ENCODE measurements at regions not wholly inside any gene's neighbourhood (a gene's known extent, or its start where the extent isn't known, plus 50 kb on each side); places are given as distances from the start of the nearest gene placed in this dataset.
"Not testable (repeated sequence)": the region's sequence is repeated elsewhere in the genome, so short reads cannot be mapped to it uniquely, and the experiment has no call there.

DNA sequence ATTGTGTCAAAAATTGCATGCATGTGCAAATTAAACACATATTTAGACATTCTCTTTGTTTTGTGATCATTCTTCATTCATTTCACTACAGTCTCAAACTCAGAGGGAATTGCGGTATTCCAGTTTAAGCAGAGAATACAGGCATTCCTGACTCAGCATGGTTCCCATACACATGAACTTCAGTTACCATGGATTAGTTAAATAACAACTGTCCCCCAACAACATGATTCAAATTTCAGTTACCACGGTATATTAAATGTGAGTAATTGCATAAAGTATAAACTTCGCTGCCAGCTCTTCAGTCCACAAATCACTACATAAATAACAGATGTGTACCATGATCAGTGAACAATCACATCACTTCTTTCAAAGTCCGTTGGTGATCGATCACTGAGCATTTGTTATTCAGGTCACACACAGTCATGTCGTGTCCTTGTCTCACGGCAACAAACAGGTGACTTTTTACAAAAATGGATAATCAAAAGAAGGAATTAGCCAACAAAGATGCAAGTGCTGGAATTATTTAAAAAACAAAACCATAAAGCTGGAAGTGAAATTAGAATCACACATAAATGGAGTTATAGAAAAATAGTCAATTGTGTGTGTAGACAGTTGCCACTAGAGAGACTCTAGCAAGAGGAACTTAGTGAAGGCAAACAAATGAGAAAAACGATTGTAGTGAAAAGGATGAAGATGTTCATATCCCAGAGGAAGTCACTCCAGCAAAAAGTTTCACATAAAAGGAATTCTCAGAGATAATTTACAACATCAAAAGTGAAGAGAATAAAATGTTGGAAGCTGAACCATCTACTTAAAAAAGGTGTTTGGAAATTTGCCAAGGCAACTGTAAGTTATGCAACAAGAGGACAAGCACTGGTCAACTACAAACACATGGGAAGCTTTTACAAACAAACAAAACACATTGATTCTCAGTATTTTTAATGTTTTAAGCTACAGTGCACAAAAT is 138.6 kb upstream of the SMARCAD1 start:
- Histone ChIP-seq H3K27me3 (ENCODE audit: control insufficient read depth, insufficient read depth, low read length, poor library complexity, severe bottlenecking) (no peaks in the 10 kb centered on the region), H3K4me1 (ENCODE audit: control insufficient read depth, insufficient read depth, low read length) (no peaks in the 10 kb centered on the region), H3K27ac (ENCODE audit: low read depth, low read length) (peak overlapping the region; percentile 11), H3K9me3 (ENCODE audit: control insufficient read depth, low read length) (no peaks in the 10 kb centered on the region), H3K36me3 (ENCODE audit: control insufficient read depth, insufficient read depth, low read length) (no peaks in the 10 kb centered on the region), H3K9ac (ENCODE audit: extremely low read depth, low read length, poor library complexity, severe bottlenecking) (no peak overlapping the region), H3K4me3 (ENCODE audit: low read length) (no peak overlapping the region)
- peaks cover 7% of the 10 kb centered on the region for H3K4me1 Mint-ChIP-seq
- H3K4me3 Mint-ChIP-seq = no peak overlapping the region
- H3K27ac Mint-ChIP-seq = no peak overlapping the region
- DNase-seq = no peak
- H3K27me3 Mint-ChIP-seq (ENCODE audit: insufficient read depth) = no peaks in the 10 kb centered on the region
- TF ChIP-seq, protein P1, sequence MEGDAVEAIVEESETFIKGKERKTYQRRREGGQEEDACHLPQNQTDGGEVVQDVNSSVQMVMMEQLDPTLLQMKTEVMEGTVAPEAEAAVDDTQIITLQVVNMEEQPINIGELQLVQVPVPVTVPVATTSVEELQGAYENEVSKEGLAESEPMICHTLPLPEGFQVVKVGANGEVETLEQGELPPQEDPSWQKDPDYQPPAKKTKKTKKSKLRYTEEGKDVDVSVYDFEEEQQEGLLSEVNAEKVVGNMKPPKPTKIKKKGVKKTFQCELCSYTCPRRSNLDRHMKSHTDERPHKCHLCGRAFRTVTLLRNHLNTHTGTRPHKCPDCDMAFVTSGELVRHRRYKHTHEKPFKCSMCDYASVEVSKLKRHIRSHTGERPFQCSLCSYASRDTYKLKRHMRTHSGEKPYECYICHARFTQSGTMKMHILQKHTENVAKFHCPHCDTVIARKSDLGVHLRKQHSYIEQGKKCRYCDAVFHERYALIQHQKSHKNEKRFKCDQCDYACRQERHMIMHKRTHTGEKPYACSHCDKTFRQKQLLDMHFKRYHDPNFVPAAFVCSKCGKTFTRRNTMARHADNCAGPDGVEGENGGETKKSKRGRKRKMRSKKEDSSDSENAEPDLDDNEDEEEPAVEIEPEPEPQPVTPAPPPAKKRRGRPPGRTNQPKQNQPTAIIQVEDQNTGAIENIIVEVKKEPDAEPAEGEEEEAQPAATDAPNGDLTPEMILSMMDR (conservative IDR thresholded peaks at IDR 0.05) = no peak
- 47 to 69% methylated on average over 3 to 7 of the region's 8 CpGs for WGBS, 2 experiments (ENCODE audit: insufficient coverage in 1 of 2, insufficient read length in 1 of 2)
- no peaks in the 10 kb centered on the region for H3K9me3 Mint-ChIP-seq
- H3K36me3 Mint-ChIP-seq (ENCODE audit: low read depth) = no peaks in the 10 kb centered on the region

DNA sequence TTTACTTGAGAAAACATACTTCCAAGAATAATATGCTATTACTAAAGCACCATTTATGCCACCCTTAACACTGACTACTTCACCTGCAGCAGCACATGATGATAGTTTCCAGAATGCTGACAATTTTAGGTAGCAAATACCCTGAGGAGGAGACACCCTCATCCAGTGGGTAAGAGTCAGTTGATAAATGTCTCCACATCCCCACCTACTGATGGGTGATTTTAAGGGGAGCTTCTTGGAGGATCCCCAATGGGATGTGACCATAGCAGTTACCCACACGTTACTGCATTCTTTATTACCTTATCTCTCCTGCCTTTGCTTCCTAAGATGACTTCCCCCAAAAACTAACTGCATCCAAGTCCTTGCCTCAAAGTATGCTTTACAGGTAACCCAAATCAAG is 131.2 kb upstream of the SMARCAD1 start:
- Mint-ChIP-seq H3K27me3 (ENCODE audit: insufficient read depth) (no peaks in the 10 kb centered on the region), H3K4me1 (no peaks in the 10 kb centered on the region), H3K27ac (no peak overlapping the region), H3K4me3 (no peak overlapping the region), H3K9me3 (peaks cover 23% of the 10 kb centered on the region), H3K36me3 (ENCODE audit: low read depth) (peaks cover 12% of the 10 kb centered on the region)
- H3K27me3 ChIP-seq (ENCODE audit: control insufficient read depth, insufficient read depth, low read length, poor library complexity, severe bottlenecking) = no peaks in the 10 kb centered on the region
- no peak for DNase-seq
- TF ChIP-seq, protein P1 (conservative IDR thresholded peaks at IDR 0.05) = no peak
- H3K9me3 ChIP-seq (ENCODE audit: control insufficient read depth, low read length) = peaks cover 19% of the 10 kb centered on the region
- no peaks in the 10 kb centered on the region for H3K36me3 ChIP-seq (ENCODE audit: control insufficient read depth, insufficient read depth, low read length)
- H3K9ac ChIP-seq (ENCODE audit: extremely low read depth, low read length, poor library complexity, severe bottlenecking) = no peak overlapping the region
- H3K4me1 ChIP-seq (ENCODE audit: control insufficient read depth, insufficient read depth, low read length) = no peaks in the 10 kb centered on the region
- H3K27ac ChIP-seq (ENCODE audit: low read depth, low read length) = no peak overlapping the region
- WGBS, 2 experiments (ENCODE audit: insufficient coverage in 1 of 2, insufficient read length in 1 of 2) = 72% methylated on average over 1 of the region's 1 CpG; no CpG with 5 or more reads in 1 of the 2 experiments
- no peak overlapping the region for H3K4me3 ChIP-seq (ENCODE audit: low read length)

DNA sequence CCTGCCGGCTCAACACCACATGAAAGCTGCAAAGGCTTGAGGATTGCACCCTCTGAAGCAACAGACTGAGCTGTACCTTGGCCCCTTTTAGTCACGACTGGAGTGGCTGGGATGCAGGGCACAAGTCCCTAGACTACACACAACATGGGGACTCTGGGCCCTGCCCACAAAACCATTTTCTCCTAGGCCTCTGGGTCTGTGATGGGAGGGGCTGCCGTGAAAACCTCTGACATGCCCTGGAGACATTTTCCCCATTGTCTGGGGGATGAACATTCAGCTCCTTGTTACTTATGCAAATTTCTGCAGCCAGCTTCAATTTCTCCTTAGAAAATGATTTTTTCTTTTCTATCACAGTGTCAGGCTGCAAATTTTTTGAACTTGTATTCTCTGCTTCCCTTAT is 123.5 kb upstream of the SMARCAD1 start:
- peaks cover 44% of the 10 kb centered on the region for H3K36me3 Mint-ChIP-seq (ENCODE audit: low read depth)
- Histone ChIP-seq H3K4me1 (ENCODE audit: control insufficient read depth, insufficient read depth, low read length) (no peaks in the 10 kb centered on the region), H3K9ac (ENCODE audit: extremely low read depth, low read length, poor library complexity, severe bottlenecking) (no peak overlapping the region), H3K9me3 (ENCODE audit: control insufficient read depth, low read length) (peaks cover 47% of the 10 kb centered on the region), H3K27me3 (ENCODE audit: control insufficient read depth, insufficient read depth, low read length, poor library complexity, severe bottlenecking) (no peaks in the 10 kb centered on the region), H3K36me3 (ENCODE audit: control insufficient read depth, insufficient read depth, low read length) (no peaks in the 10 kb centered on the region), H3K27ac (ENCODE audit: low read depth, low read length) (no peak overlapping the region), H3K4me3 (ENCODE audit: low read length) (no peak overlapping the region)
- H3K27me3 Mint-ChIP-seq (ENCODE audit: insufficient read depth) = no peaks in the 10 kb centered on the region
- H3K9me3 Mint-ChIP-seq = peaks cover 58% of the 10 kb centered on the region
- H3K27ac Mint-ChIP-seq = no peak overlapping the region
- DNase-seq = no peak
- H3K4me1 Mint-ChIP-seq = peaks cover 24% of the 10 kb centered on the region
- TF ChIP-seq, protein P1 (conservative IDR thresholded peaks at IDR 0.05) = no peak
- WGBS, 2 experiments (ENCODE audit: insufficient coverage in 1 of 2, insufficient read length in 1 of 2) = 53 to 75% methylated on average over 2 to 3 of the region's 3 CpGs
- H3K4me3 Mint-ChIP-seq = no peak overlapping the region

DNA sequence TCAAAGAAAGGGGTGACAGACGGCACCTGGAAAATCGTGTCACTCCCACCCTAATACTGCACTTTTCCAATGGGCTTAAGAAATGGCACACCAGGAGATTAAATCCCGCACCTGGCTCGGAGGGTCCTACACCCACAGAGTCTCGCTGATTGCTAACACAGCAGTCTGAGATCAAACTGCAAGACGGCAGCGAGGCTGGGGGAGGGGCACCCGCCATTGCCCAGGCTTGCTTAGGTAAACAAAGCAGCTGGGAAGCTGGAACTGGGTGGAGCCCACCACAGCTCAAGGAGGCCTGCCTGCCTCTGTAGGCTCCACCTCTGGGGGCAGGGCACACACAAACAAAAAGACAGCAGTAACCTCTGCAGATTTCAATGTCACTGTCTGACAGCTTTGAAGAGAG is 108.5 kb upstream of the SMARCAD1 start:
- not testable (repeated sequence) for H3K36me3 ChIP-seq (ENCODE audit: control insufficient read depth, insufficient read depth, low read length); H3K4me3 Mint-ChIP-seq; H3K27ac ChIP-seq (ENCODE audit: low read depth, low read length); H3K27ac Mint-ChIP-seq; H3K9ac ChIP-seq (ENCODE audit: extremely low read depth, low read length, poor library complexity, severe bottlenecking); H3K27me3 Mint-ChIP-seq (ENCODE audit: insufficient read depth); H3K4me3 ChIP-seq (ENCODE audit: low read length); H3K4me1 ChIP-seq (ENCODE audit: control insufficient read depth, insufficient read depth, low read length); DNase-seq; H3K4me1 Mint-ChIP-seq; H3K27me3 ChIP-seq (ENCODE audit: control insufficient read depth, insufficient read depth, low read length, poor library complexity, severe bottlenecking)
- WGBS, 2 experiments (ENCODE audit: insufficient coverage in 1 of 2, insufficient read length in 1 of 2) = 88 to 90% methylated on average over 4 to 8 of the region's 8 CpGs
- Mint-ChIP-seq H3K9me3 (peaks cover 60% of the 10 kb centered on the region), H3K36me3 (ENCODE audit: low read depth) (peaks cover 16% of the 10 kb centered on the region)
- H3K9me3 ChIP-seq (ENCODE audit: control insufficient read depth, low read length) = peaks cover 30% of the 10 kb centered on the region
